Ishikawa (cell line): ENCODE measurements at regions not wholly inside any gene's neighbourhood (a gene's known extent, or its start where the extent isn't known, plus 50 kb on each side); places are given as distances from the start of the nearest gene placed in this dataset.

Experiments
- EP300 ChIP-seq: IDR thresholded peaks from 2 replicates; pipeline ENCODE4 v1.6.1; 2012; ENCODE audit warnings: borderline replicate concordance
- TAF1 ChIP-seq: IDR thresholded peaks from 2 replicates; pipeline ENCODE4 v1.6.1; 2012; ENCODE audit warnings: low read depth, mild to moderate bottlenecking
- TF ChIP-seq, protein P1 (sequence below): IDR thresholded peaks from 2 replicates; pipeline ENCODE4 v1.6.1; 2012

DNA sequence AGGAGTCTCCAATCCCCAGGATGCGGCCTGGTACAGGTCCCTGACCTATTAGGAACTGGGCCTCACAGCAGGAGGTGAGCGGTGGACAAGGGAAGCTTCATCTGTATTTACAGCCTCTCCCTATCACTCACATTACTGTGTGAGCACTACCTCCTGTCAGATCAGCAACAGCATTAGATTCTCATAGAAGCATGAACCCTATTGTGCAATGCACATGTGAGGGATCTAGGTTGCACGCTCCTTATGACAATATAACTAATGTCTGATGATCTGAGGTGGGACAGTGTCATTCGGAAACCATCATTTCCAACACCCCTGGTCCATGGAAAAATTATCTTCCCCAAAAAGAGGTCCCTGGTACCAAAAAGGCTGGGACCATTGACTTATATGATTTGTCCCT lies 1000.5 kb downstream of the FLRT2 start:
- no peak for TF ChIP-seq TAF1
- TF ChIP-seq, protein P1, sequence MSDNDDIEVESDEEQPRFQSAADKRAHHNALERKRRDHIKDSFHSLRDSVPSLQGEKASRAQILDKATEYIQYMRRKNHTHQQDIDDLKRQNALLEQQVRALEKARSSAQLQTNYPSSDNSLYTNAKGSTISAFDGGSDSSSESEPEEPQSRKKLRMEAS: no peak
- no peak for TF ChIP-seq EP300
